C4-2B (cell line): ENCODE measurements at regions not wholly inside any gene's neighbourhood (a gene's known extent, or its start where the extent isn't known, plus 50 kb on each side); places are given as distances from the start of the nearest gene placed in this dataset.

Experiments used
- CTCF ChIP-seq: fragments of 450-650 bp; conservative IDR thresholded peaks from 2 replicates; pipeline ENCODE4 v1.5.1; 2017; ENCODE audit warnings: mild to moderate bottlenecking
- ZFX ChIP-seq: fragments of 450-650 bp; IDR thresholded peaks from 2 replicates; pipeline ENCODE4 v1.6.1; 2017

GRCh38 chr2:126558029-126558428, 97.9 kb upstream of the GYPC start:
- TF ChIP-seq CTCF (no peak), ZFX (no peak)
